HCEC 1CT (cell line): ENCODE measurements at regions not wholly inside any gene's neighbourhood (a gene's known extent, or its start where the extent isn't known, plus 50 kb on each side); places are given as distances from the start of the nearest gene placed in this dataset.

Source experiments
- DNase-seq: peaks from one replicate; pipeline ENCODE4 v3.0.0-alpha.2; 2017

DNA sequence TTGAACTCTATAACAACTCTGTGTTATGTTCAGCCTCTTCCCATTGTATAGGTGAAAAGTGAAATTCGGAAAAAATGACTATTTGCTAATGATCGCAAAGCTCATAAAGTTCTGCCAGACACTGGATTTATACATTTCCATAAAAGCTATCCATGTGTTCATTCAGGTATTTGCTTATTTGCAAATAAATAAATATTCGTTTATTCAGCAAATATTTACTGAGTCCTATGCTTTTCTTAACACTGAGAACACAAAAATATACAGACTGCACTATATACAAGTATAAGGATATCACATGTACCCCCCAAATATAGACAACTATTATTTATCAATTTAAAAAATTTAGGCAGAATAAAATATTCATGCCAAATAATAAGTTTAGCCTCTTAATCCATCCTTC, 63.2 kb upstream of the ATP8B1 start:
- no peak for DNase-seq

DNA sequence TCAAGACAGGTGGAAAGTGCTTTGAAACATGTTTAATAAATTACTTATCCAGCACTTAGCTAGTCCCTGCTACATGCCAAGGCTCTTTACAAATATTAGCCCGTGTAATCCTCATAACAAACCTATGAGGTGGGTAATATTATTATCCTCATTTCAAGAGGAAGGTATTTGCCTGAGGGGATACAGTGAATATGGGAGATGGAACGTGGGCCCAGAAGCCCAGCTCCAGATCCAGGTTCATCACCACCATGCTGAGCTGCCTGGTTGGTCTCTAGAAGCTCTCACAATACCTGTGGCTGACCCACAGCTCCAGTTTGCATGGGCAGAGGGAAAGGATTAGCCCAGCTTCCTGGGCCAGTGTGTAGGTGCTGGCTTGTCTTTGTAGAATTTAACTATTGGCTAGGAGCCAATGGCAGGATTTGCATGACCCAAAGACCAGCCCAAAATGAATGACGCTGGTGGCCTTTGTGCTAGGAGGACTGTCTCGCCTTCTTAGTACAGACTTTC, 61.6 kb upstream of the ATP8B1 start:
- no peak for DNase-seq

DNA sequence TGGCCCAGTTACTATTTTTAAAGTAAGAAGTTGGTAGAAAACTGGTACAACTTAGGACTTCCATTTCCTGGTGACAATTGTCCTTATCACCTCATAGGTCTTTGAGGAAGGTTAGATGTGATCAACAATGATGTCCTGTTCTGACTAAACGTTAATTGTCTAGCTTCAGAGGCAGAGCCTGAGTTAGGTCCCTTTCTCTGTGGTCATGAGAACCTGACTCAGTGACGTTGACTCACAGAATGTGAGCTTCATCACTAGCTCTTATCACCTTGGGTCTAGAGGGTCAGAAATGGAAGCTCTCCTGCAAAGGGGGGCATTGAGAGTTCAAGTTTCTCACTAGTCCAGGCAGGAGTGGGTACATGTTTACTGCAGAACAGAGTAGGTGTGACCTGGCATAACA, 60.6 kb upstream of the ATP8B1 start:
- DNase-seq: no peak

DNA sequence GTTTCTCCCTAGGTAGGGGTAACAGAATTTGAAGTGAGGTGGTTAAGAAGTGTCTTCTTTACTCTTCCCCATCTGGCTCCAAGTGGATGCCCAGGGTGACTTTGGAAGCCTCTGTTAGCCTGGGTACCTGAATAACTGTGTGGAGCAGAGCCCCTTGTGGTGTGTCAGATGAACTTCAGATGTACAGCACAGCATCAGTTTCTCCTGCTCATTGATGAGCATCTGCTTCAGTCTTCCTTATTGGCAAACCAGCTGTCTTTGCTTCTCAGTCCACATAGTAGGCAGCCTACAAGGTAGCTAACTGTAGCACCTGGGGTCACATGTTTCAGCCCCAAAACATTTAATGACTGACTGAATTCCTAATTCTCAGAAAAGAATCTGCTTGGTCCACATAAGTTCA, 56.2 kb upstream of the ATP8B1 start:
- DNase-seq: peak; percentile 48

DNA sequence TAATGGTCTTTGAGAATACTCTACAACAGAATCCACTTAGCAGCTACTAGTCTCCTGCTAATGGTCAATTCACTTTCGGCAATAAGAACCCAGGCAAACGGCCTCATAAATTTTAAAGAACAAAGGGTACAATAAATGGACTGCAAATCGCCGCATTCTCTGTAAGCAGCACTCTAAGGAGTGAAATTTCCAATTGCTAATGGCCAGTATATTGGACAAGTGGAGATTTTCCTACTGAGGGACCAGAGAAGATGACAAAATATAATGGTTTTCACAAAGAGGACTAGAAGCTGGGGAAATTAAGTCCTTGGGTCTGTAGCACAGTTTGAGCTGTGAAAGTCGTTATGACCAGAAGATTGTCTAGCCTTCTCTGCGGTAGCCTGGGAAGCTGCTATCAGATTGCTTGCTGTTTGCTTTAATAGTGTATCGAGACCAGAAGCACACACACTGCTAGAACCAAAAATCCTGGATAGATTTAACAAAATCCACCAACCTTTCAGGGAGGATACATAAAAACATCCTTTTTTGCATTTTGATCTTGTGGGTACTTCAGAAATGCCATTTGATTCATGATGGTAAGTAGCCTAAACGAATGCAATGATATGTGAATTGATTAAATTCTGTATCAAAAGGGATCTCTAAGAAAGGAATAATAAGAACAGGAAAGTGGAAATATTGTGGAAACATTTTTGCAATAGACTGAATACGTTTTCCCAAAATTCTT, 53.6 kb upstream of the ATP8B1 start:
- no peak for DNase-seq

DNA sequence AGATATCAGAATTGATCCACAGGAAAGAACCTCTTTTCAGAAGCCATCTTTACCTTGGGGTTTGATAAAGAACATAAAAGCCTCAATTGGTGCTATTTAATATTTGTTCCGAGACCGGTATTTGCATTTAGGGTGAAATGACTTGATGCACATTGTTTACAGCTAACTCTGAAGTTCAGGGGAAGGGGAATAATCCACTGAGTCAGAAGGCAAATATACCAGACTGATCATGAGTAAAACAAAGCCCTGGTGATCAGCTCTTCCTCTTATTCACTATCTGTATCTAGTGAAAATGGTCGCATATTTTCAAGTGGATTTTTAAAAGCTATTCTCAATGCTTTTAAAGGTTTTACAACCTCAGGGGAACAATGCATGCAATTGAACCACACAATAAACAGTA, 53.0 kb upstream of the ATP8B1 start:
- DNase-seq: no peak

DNA sequence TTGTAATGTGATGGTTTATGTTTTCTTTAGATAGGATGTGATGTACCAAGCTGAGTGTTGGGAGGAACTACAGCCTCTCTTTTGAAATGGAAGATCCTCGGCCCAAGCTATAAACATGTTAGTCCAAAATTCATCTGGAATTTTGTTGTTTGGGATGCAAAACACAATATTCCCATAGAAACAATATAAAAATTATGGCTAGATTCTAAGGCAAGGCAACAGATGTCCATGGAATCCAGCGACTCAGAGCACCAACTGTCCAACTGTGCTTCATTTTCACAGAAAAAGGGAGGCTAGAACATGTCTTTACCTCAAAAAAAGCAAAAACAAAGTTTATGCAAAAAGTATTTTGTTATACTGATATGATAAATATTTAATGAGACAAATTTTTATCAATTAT, 52.4 kb upstream of the ATP8B1 start:
- no peak for DNase-seq

DNA sequence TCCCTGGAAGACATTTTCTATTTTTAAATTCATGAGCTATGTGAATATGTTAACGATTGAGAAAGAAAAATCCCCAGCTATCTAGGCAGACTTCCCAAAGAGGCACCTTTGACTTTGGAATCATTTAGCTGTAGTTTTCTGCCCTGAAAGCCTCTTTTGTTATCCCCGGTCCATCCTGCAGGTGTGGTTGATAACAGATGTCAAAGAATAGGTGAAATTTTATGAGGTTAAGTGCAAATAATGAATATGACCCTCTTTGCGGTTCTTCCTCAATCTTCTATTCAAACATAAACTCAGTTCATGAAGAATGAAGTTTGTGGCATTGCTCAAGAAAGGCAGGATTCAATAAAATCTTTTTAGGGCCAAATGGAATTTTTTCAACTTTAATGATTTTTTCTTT, 51.6 kb upstream of the ATP8B1 start:
- no peak for DNase-seq

DNA sequence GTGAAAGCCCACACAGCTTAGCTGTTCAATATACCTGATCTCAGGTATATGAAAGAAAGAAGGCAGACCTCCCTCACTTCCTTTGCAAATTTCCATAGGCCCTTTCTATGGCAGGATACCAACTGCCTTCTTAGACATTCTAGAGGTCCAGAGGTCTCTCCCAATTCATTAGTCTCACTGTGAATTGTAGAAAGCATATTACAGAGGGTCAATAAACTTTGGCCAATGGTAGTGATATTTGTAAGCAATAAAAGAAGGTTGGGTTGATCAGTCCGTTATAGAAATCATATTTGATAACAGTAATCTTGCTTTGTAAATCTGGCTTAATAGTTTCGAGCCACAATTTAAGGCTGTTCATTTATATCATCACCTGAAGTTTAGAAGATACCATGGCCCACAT, 50.7 kb upstream of the ATP8B1 start:
- DNase-seq: no peak

DNA sequence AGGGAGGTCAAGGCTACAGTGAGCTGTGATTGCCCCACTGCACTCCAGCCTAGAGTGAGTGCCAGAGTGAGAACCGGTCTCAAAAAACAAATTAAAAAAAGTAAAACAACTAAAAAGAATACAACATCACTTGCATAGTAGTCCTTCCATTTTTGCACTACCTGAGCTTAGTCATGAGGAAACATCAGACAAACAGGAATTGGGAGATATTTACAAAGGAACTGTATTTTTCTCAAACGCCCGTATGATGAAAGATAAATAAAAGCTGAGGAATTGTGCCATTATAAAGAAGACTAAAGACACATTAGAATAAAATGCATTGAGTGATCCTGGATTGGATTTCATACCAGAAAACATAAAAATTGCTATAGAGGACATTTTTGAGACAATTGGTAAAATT, 50.0 kb upstream of the ATP8B1 start:
- no peak for DNase-seq
